ENCODE measurements at regions not wholly inside any gene's neighbourhood (a gene's known extent, or its start where the extent isn't known, plus 50 kb on each side); places are given as distances from the start of the nearest gene placed in this dataset.

DNA sequence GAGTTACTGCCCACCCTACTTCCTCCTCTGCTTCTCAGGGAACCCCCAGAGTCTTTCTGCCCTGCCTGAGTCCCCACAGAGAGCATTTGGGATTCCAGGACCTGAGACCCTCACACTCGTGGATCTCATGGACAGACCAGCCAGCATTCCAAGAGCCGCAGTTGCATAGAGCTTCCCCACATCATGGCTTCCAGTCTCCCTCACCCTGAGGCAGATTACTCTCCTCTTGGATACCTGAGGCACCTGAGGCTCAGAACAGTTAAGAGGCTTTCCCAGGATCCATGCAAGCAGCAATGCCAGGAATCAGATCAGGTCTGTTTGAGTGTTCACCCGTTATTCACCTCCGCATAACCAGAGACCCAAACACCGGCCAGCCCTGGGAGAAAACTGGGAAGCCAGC lies 102.2 kb downstream of the TRIM29 start:
- POLR2A ChIA-PET, result no interaction called here
- FAIRE-seq (no peak), DNase-seq (ENCODE audit: low read depth, low spot score) (no peak)
- Histone ChIP-seq H3K9me1 (replicated peaks; ENCODE audit: control insufficient read depth, extremely low read depth, insufficient read depth, low read length) (no peaks in the 10 kb centered on the region), H3K4me2 (ENCODE audit: insufficient read depth, low read length) (no peak overlapping the region), H3K27me3 (ENCODE audit: control insufficient read depth in 2 of 2, insufficient read depth in 2 of 2, low read length in 2 of 2) (no peaks in the 10 kb centered on the region), H3K36me3 (ENCODE audit: control insufficient read depth in 2 of 2, extremely low read depth in 1 of 2, insufficient read depth in 2 of 2, low read length in 2 of 2) (no peaks in the 10 kb centered on the region), H3K9ac (replicated peaks; ENCODE audit: extremely low read depth, insufficient read depth, low read length) (no peak overlapping the region), H3K9me3 (replicated peaks; ENCODE audit: control insufficient read depth, insufficient read depth, low read length) (no peaks in the 10 kb centered on the region), H3K27ac (ENCODE audit: insufficient read depth, low read depth, low read length) (no peak overlapping the region), H3K79me2 (ENCODE audit: control insufficient read depth, insufficient read depth, low read length) (no peaks in the 10 kb centered on the region), H3K4me1 (ENCODE audit: control insufficient read depth, extremely low read depth, insufficient read depth, low read length) (no peaks in the 10 kb centered on the region), H4K20me1 (replicated peaks; ENCODE audit: control insufficient read depth, extremely low read depth, insufficient read depth, low read length) (no peaks in the 10 kb centered on the region), H2AFZ (ENCODE audit: low read depth, low read length) (no peak overlapping the region), H3K4me3 (replicated peaks in 1 of 3; ENCODE audit: insufficient read depth in 1 of 3, low read depth in 1 of 3, low read length in 3 of 3) (no peak overlapping the region)
- BruUV-seq (replicated peaks), result no TSS peak
- intact Hi-C loops (cut with micrococcal nuclease) (no loop called here), dilution Hi-C loops (cut with MboI; ENCODE audit: extremely low pct_ligation_motif_present, low sequenced_read_pairs) (no loop called here)
- CTCF ChIA-PET, result no interaction called here
- TF ChIP-seq, protein P1, sequence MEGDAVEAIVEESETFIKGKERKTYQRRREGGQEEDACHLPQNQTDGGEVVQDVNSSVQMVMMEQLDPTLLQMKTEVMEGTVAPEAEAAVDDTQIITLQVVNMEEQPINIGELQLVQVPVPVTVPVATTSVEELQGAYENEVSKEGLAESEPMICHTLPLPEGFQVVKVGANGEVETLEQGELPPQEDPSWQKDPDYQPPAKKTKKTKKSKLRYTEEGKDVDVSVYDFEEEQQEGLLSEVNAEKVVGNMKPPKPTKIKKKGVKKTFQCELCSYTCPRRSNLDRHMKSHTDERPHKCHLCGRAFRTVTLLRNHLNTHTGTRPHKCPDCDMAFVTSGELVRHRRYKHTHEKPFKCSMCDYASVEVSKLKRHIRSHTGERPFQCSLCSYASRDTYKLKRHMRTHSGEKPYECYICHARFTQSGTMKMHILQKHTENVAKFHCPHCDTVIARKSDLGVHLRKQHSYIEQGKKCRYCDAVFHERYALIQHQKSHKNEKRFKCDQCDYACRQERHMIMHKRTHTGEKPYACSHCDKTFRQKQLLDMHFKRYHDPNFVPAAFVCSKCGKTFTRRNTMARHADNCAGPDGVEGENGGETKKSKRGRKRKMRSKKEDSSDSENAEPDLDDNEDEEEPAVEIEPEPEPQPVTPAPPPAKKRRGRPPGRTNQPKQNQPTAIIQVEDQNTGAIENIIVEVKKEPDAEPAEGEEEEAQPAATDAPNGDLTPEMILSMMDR (IDR thresholded peaks at IDR 0.05; ENCODE audit: extremely low read depth in 1 of 2, insufficient read depth in 1 of 2, low read depth in 1 of 2, low read length in 2 of 2), result no peak
- TF ChIP-seq JUN (IDR thresholded peaks at IDR 0.05; ENCODE audit: borderline replicate concordance, insufficient read depth, insufficient read length, low read depth) (no peak), MYC (IDR thresholded peaks at IDR 0.05; ENCODE audit: low read depth, low read length) (no peak), GATA2 (IDR thresholded peaks at IDR 0.05; ENCODE audit: insufficient read depth, insufficient read length, low read depth, low read length) (no peak), FOS (IDR thresholded peaks at IDR 0.05; ENCODE audit: borderline replicate concordance, insufficient read depth, low read length) (no peak), EZH2 (IDR thresholded peaks at IDR 0.05; ENCODE audit: borderline replicate concordance, low read depth, low read length, severe bottlenecking) (no peak), POLR2A (IDR thresholded peaks at IDR 0.05; ENCODE audit: low read depth, low read length) (no peak), POLR2AphosphoS5 (IDR thresholded peaks at IDR 0.05; ENCODE audit: insufficient read depth, low read depth, low read length) (no peak)
- TF ChIP-seq, protein P2, sequence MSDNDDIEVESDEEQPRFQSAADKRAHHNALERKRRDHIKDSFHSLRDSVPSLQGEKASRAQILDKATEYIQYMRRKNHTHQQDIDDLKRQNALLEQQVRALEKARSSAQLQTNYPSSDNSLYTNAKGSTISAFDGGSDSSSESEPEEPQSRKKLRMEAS (IDR thresholded peaks at IDR 0.05; ENCODE audit: insufficient read depth, insufficient read length), result no peak

Data from endothelial cell of umbilical vein (primary cell).